OCI-M2 (cell line): ENCODE measurements at regions not wholly inside any gene's neighbourhood (a gene's known extent, or its start where the extent isn't known, plus 50 kb on each side); places are given as distances from the start of the nearest gene placed in this dataset.
"Not testable (repeated sequence)": the region's sequence is repeated elsewhere in the genome, so short reads cannot be mapped to it uniquely, and the experiment has no call there.

Experiments
- DNase-seq: peaks from one replicate; lab custom pipeline; 2025; ENCODE audit not compliant: unreplicated experiment; lab: John Stamatoyannopoulos, UW

DNA sequence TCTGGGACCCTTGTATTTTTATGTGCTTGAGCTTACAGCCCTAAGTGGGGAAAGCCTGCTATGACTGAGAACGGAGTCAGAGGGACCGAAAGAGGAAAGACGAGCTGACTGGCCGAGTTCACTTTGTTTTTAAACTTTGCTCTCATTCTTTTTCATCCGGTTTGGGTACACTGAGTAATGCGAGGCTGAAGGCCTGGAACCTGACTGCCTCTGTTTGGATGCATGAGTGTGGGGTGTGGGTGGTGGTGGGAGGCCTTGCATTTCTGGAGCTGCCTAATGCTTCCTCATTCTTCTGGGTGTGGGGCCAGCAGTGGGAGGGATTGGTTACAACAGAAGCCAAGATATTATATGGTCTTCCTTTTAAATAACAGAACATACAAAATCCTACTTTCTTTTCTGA is 155.5 kb downstream of the BUB3 start:
- no peak for DNase-seq

GRCh38 chr10:123316776-123317175 is 162.6 kb downstream of the BUB3 start:
- DNase-seq, result no peak

DNA sequence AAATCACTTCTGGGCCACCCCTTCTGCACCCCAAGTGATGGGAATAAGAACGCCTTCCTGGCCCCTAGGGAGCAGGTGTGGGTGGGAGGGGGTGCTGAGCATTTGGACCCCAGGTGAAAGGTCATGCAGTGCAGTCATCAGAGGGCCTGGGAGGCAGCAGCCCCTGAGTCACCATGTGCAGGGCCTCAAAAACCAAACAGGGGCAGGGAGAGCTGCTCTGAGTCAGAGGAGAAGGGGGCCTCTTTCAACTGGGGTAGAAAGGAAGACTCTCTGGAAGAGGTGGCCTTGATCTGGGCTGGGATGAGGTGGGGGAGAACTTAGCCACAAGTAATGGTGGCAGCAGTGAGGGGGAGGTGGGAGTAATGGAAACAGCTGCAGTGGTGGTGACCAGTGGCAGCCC is 164.3 kb downstream of the BUB3 start:
- DNase-seq, result no peak

DNA sequence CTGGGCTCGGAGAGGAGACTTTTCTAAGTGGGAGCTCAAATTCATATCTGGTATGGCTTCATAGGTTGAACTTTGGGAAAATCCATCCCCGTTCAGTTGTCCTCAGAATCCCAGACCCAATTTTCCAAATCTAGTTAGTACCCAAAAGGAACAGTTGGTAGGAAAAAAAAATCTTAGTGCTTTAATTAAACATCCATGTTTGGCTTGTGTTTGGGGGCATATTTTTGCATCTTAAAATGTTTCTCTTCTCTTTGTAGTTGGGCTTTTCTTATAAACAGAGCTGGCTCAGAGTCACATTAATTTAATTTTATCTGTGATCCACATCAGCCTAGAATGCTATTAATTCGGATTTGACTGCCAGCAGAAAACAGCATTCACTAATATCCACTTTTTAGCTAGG is 165.9 kb downstream of the BUB3 start:
- DNase-seq, result no peak

DNA sequence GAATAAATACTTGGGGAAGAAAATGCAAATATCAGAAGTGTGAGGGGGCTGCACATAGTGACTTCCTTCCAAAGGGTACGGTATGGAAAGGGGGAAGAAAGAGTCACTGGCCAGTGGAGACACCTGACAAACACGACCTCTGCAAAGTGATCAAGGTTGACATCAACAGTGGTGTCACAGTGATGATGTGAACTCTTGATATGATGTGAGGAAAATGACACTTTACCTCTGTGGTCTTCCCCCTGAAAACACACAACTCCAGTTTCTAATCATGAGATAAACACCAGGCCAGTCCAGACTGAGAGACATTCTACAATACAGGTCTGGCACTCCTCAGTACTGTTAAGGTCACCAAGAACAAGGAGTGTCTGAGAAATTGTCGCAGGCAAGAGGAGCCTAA is 169.7 kb downstream of the BUB3 start:
- DNase-seq, result no peak

DNA sequence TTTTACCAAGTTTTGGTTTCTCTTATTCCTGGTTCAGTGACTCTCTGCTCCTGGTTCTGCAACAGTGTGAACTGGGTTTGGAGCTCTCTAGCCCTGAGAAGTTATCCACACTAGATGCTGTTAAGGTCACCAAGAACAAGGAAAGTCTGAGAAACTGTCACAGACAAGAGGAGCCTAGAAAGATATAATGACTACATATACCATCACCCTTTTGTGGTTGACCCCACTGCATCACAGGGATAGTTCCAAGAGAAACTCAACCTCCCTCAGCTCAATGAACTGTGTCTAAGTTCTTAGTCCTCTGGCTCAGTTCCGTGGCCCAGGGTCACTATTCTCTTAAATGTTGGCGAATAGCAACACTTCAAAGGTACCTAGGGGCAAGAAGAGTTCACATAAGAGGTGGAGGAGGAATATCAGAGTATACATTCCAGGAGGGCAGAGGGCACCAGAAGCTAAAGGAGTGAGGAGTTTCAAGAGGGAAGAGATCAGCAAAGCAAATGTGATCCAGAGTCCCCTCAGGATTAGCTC is 171.5 kb downstream of the BUB3 start:
- no peak for DNase-seq

GRCh38 chr10:123326674-123327073 is 172.5 kb downstream of the BUB3 start:
- DNase-seq, result no peak

GRCh38 chr10:123327450-123327849 is 173.2 kb downstream of the BUB3 start:
- DNase-seq, result no peak

- DNase-seq, result no peak
Measured at GRCh38 chr10:123327896-123328295, 173.7 kb downstream of the BUB3 start.

GRCh38 chr10:123331438-123331837 is 177.2 kb downstream of the BUB3 start:
- no peak for DNase-seq

DNA sequence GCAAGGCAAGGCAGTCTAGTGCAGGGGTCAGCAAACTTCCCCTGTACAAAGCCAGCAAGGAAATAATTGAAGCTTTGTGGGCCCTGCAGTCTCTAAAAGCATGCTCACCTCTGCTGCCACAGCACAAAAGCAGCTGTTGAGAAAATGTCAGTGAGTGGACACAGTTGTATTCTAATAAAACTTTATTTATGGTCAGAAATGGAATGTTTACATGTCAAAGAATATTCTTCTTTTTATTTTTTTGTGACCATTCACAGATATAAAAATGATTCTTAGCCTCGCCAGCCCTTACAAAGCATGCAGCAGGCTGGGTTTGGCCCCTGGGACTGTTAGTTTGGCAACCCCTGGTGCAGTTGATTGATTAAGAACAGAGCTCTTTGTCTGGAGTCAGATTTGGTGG is 192.4 kb downstream of the BUB3 start:
- DNase-seq, result no peak

DNA sequence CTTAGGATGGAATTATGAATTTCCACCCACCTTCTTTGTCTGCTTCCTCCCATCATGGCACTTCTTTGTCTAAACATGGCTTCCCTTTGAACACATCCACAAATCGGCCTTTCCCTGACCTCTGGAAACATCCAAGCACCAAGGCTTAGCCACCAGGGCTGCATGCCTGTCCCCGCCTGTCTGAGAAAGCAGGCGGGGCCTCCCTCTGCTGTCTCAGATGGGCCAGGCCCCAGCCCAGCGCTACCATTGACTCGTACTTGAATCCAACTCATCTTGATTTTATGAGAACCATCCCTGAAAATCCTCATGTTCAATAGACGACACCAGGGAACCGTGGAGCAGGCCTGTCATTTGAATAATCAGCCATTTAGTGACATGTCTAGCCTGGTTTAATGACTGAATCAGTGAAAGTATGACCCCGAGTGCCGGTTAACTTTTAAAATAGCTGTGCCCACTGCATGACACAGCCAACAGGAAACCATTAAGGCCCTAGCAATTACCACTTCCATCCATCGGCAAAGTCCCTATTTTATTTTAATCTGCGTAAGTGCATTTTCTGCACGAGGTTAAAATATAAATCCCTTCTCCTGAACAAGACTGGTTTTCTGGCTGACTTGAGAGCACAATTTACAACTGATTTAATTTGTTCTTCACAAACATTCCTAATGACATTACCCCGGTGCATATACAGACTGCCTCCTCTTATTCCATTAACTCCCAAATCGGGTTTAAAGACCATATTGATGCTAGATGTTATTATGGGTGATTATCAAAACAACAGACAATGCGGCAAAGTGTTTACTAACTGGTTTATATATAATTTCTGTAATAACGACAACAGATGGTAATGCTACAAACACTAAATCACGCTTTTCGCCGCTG is 194.7 kb downstream of the BUB3 start:
- no peak for DNase-seq

GRCh38 chr10:123351715-123352114 is 197.5 kb downstream of the BUB3 start:
- no peak for DNase-seq

DNA sequence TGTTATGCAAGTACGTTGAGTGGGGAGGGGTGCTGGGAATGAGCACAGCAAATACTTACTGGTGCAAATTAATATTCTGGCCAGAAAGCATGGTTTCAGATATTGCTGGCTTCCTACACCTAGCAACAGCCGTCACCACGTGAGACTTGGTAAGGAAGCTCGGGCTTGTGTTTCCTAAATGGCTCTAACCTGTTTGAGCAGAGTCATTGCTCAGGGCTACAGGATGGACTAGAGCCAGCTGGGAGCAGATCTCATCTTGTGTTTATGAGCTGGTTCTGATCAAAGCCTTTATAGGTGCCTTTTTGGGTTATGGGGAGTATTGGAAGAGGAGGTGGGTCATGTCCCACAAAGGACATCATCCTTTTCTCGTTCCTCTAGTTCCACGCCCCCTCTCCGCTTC is 200.3 kb downstream of the BUB3 start:
- DNase-seq, result no peak

DNA sequence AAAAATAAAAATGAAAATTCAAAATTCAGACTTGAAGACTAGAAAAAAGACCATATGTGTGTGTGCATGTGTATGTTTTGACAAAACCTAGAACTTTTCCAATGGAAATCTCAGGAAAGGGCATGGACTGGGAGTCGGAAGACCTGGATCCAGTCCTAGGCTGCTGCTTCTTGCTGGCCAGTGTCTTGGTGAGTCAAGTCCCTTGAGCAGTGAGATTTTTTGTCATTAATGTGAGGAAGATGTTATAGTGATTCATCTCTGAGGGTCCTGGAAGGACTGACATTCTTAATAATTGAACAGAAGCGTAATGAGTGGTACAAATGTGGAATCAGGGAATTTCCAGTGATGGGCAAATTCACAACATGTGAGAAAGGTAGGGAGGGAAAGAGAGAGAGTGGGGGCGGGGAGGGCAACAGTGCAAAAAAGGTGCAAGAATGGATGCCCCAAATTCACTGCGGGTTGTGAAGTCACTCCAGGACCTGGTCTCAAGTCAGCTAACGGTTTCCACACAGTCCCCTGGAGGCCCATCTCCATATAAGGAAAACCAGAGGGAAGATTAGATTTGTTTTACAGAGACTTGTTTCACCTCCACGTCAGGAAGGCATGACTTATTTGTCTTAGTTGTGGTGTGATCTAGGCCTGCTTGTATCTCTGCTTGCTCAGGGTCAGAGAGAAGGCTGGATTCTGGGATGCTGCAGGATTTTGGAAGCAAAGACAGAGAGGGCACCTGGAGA is 201.7 kb downstream of the BUB3 start:
- no peak for DNase-seq

- DNase-seq, result no peak
Measured at GRCh38 chr10:123356799-123357198, 202.6 kb downstream of the BUB3 start.

DNA sequence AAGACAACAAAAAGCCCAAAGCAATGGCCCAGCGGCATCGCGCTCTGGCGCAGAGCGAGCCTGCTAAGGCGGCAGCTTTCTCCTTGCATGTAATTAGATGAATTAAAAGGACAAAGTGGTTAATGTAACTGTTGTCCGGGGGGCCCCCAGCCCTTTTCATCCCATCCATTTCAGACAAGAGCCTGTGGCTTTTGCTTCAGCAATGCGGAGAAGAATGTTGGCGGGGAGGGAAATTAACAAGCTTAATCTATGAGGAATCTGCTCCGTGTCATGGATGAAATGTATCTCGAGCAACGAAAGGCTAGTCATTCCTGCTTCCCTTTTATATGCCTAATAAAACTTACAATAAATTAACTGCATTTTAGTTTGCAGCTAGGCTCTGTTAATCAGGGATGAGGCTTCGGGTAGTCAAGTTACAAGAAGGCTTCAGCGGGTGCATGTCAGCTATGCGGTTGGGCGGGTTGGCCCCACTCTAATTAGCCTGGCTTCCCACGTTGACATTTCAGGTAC is 203.3 kb downstream of the BUB3 start:
- no peak for DNase-seq

DNA sequence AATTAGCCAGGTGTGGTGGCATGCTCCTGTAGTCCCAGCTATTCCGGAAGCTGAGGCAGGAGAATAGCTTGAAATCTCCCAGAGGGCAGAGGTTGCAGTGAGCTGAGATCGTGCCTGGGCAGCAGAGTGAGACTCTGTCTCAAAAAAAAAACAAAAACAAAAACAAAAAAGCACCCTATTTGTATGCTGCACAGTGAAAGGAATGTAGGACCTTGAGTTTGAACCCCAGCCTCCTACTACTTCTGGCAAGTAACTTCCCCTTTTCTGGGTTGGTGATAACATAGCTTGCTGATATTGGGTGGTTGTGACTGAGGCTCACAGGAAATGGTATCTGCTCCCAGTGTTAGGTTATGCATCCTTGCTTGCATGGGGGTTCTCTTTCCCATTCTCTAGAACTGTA is 205.3 kb downstream of the BUB3 start:
- DNase-seq, result no peak

GRCh38 chr10:123361832-123362231 is 207.6 kb downstream of the BUB3 start:
- DNase-seq, result no peak

GRCh38 chr10:123367195-123367594 is 213.0 kb downstream of the BUB3 start:
- no peak for DNase-seq

- not testable (repeated sequence) for DNase-seq
Measured at GRCh38 chr10:123371626-123372025, 217.4 kb downstream of the BUB3 start.

- no peak for DNase-seq
Measured at GRCh38 chr10:123373591-123373990, 219.4 kb downstream of the BUB3 start.
